ENCODE measurements at regions not wholly inside any gene's neighbourhood (a gene's known extent, or its start where the extent isn't known, plus 50 kb on each side); places are given as distances from the start of the nearest gene placed in this dataset.

DNA sequence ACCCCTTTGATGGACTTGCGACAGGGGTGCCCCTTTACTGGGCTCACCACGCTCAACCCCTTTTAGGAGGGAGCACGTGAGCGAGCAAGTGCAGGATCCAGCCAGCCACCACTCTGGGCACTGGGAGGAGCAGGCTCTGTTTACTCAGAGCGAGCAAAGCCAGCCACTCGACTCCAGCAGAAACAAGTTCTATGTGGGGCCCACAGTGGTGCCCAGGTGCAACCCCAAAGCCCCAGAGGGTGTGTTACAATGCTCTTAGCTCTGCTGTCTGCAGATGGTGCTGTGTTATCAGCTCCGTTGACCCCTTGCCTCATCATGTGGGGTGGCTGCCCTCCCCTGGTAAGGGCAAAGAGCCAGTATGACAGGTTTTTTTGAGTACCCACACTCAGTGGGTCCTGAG, 120.3 kb upstream of the SUCLG2 start:
- Mint-ChIP-seq H3K36me3 (ENCODE audit: insufficient read depth, unreplicated experiment) (no peaks in the 10 kb centered on the region), H3K27ac (ENCODE audit: unreplicated experiment) (no peak overlapping the region), H3K27me3 (ENCODE audit: insufficient read depth, unreplicated experiment) (peaks cover 7% of the 10 kb centered on the region), H3K4me1 (ENCODE audit: low read depth, unreplicated experiment) (no peaks in the 10 kb centered on the region), H3K4me3 (ENCODE audit: unreplicated experiment) (no peak overlapping the region), H3K9me3 (ENCODE audit: unreplicated experiment) (no peaks in the 10 kb centered on the region)
- Histone ChIP-seq H3K27me3 (replicated peaks; ENCODE audit: control insufficient read depth, insufficient read depth, low read length) (no peaks in the 10 kb centered on the region), H3K4me1 (no peaks in the 10 kb centered on the region), H3K4me3 (ENCODE audit: low read depth, low read length) (no peak overlapping the region), H3K9me3 (no peaks in the 10 kb centered on the region), H3K36me3 (ENCODE audit: control insufficient read depth, insufficient read depth, low read length) (no peaks in the 10 kb centered on the region)
- no TSS peak for BruUV-seq (replicated peaks)
- DNase-seq, result no peak
- ChIA-PET POLR2A (no interaction called here), CTCF (interaction anchor here (0.5 kb wide), 1 partner anchor 68 kb away, joined by 4 read pairs; no protein-coding TSS in a partner anchor)
- intact Hi-C loops (cut with micrococcal nuclease; ENCODE audit: unreplicated experiment), result loop anchor here (10.0 kb wide), 1 partner anchor 60 kb away; no protein-coding TSS in a partner anchor
- no peak for TF ChIP-seq CTCF (IDR thresholded peaks at IDR 0.05; ENCODE audit: insufficient read depth in 1 of 2, low read depth in 1 of 2, low read length in 1 of 2, severe bottlenecking in 1 of 2, unreplicated experiment in 1 of 2)

DNA sequence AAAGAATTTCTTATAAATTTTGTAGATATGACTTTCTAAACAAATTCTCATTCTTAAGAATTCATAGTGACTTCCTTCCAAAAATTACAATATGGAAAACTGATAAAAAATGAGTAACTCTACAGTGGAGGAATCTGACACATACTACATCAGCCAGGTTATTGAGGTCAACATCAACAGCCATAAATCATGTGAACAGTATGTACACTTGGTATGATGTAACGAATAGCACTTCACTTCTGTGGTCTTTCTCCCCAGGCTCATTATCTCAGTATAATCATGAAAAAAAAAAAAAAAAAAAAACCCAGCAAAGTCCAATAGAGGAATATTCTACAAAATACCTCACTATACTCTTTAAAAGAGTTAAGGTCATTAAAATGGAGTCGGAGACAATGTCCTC, 111.2 kb upstream of the SUCLG2 start:
- BruUV-seq (replicated peaks), result no TSS peak
- Mint-ChIP-seq H3K27me3 (ENCODE audit: insufficient read depth, unreplicated experiment) (peaks cover 6% of the 10 kb centered on the region), H3K36me3 (ENCODE audit: insufficient read depth, unreplicated experiment) (no peaks in the 10 kb centered on the region), H3K4me1 (ENCODE audit: low read depth, unreplicated experiment) (no peaks in the 10 kb centered on the region), H3K9me3 (ENCODE audit: unreplicated experiment) (peaks cover 11% of the 10 kb centered on the region), H3K4me3 (ENCODE audit: unreplicated experiment) (no peak overlapping the region), H3K27ac (ENCODE audit: unreplicated experiment) (no peak overlapping the region)
- TF ChIP-seq CTCF (IDR thresholded peaks at IDR 0.05; ENCODE audit: insufficient read depth in 1 of 2, low read depth in 1 of 2, low read length in 1 of 2, severe bottlenecking in 1 of 2, unreplicated experiment in 1 of 2), result no peak
- intact Hi-C loops (cut with micrococcal nuclease; ENCODE audit: unreplicated experiment), result no loop called here
- POLR2A ChIA-PET, result no interaction called here
- no peaks in the 10 kb centered on the region for H3K36me3 ChIP-seq (ENCODE audit: control insufficient read depth, insufficient read depth, low read length)
- no peak for DNase-seq
- no peak overlapping the region for H3K4me3 ChIP-seq (ENCODE audit: low read depth, low read length)
- H3K27me3 ChIP-seq (replicated peaks; ENCODE audit: control insufficient read depth, insufficient read depth, low read length), result no peaks in the 10 kb centered on the region
- H3K9me3 ChIP-seq, result no peaks in the 10 kb centered on the region
- H3K4me1 ChIP-seq, result no peaks in the 10 kb centered on the region
- CTCF ChIA-PET, result no interaction called here

DNA sequence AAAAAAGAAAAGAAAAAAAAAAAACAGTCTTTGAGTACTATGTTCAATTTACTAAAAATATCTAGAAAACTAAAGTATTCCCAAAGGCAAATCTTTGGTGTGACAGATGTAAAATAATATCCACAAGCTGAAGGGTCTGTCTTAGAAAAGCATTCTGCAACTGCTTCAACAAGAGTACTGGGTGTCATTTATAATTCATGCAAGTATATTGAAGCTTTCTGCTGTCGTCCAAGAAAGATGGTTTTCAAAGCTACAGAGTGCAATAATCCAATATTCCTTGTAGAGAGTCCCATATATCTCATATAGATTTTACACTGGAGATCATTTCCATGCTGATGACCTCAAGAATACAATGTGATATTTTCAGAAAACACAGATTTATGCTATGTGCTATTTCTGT, 90.9 kb upstream of the SUCLG2 start:
- ChIA-PET CTCF (no interaction called here), POLR2A (no interaction called here)
- TF ChIP-seq CTCF (IDR thresholded peaks at IDR 0.05; ENCODE audit: insufficient read depth in 1 of 2, low read depth in 1 of 2, low read length in 1 of 2, severe bottlenecking in 1 of 2, unreplicated experiment in 1 of 2), result no peak
- H3K27me3 Mint-ChIP-seq (ENCODE audit: insufficient read depth, unreplicated experiment), result no peaks in the 10 kb centered on the region
- no peaks in the 10 kb centered on the region for H3K36me3 ChIP-seq (ENCODE audit: control insufficient read depth, insufficient read depth, low read length)
- H3K9me3 Mint-ChIP-seq (ENCODE audit: unreplicated experiment), result no peaks in the 10 kb centered on the region
- no TSS peak for BruUV-seq (replicated peaks)
- H3K9me3 ChIP-seq, result no peaks in the 10 kb centered on the region
- no peak overlapping the region for H3K4me3 Mint-ChIP-seq (ENCODE audit: unreplicated experiment)
- H3K36me3 Mint-ChIP-seq (ENCODE audit: insufficient read depth, unreplicated experiment), result no peaks in the 10 kb centered on the region
- intact Hi-C loops (cut with micrococcal nuclease; ENCODE audit: unreplicated experiment), result no loop called here
- no peak overlapping the region for H3K27ac Mint-ChIP-seq (ENCODE audit: unreplicated experiment)
- H3K27me3 ChIP-seq (replicated peaks; ENCODE audit: control insufficient read depth, insufficient read depth, low read length), result no peaks in the 10 kb centered on the region
- H3K4me1 ChIP-seq, result no peaks in the 10 kb centered on the region
- no peak for DNase-seq
- no peak overlapping the region for H3K4me3 ChIP-seq (ENCODE audit: low read depth, low read length)
- no peaks in the 10 kb centered on the region for H3K4me1 Mint-ChIP-seq (ENCODE audit: low read depth, unreplicated experiment)
